ENCODE measurements at regions not wholly inside any gene's neighbourhood (a gene's known extent, or its start where the extent isn't known, plus 50 kb on each side); places are given as distances from the start of the nearest gene placed in this dataset.

GRCh38 chr17:70319516-70319915 is 150.2 kb downstream of the KCNJ2 start (continued):
- TF ChIP-seq RAD21 (IDR thresholded peaks at IDR 0.05) (no peak), HNF4G (IDR thresholded peaks at IDR 0.05) (no peak), NR2F2 (IDR thresholded peaks at IDR 0.05) (no peak), JUND (IDR thresholded peaks at IDR 0.05) (no peak), FOXA1 (IDR thresholded peaks at IDR 0.05) (no peak)
- TF ChIP-seq, protein P1, sequence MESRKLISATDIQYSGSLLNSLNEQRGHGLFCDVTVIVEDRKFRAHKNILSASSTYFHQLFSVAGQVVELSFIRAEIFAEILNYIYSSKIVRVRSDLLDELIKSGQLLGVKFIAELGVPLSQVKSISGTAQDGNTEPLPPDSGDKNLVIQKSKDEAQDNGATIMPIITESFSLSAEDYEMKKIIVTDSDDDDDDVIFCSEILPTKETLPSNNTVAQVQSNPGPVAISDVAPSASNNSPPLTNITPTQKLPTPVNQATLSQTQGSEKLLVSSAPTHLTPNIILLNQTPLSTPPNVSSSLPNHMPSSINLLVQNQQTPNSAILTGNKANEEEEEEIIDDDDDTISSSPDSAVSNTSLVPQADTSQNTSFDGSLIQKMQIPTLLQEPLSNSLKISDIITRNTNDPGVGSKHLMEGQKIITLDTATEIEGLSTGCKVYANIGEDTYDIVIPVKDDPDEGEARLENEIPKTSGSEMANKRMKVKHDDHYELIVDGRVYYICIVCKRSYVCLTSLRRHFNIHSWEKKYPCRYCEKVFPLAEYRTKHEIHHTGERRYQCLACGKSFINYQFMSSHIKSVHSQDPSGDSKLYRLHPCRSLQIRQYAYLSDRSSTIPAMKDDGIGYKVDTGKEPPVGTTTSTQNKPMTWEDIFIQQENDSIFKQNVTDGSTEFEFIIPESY (IDR thresholded peaks at IDR 0.05): no peak

DNA sequence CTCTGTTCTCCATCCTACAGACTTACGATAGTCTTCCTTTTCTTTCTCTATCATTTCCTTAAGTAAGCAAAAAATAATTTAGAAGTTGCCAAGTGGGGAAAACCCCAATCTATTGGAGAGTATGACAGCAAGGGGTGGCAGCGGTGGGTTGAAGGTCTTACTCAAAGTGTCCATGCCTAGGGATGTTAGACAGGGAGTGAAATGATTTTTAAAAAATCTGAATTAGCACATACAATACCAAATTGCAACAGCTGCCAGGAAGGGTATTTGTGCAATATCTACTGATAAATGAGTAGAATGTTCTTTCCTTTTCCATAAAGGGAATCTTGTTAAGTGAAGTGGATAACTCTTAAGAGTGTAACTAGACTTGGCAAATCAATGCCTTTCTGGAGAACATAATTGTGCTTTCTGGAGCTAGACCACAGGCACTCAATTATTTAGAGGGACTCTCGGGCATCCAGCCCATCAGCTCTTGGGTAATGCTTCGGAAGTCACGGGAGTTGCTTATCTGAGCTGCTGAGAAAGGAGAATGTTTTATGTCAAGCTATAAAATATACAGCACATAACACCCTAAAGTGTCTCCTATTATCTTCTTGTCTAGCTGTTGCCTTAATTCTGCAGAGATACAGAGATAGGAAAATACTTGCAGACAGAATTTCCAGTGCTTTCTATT is 151.5 kb downstream of the KCNJ2 start:
- Histone ChIP-seq H3K27me3 (ENCODE audit: control insufficient read depth in 4 of 4, insufficient read depth in 4 of 4, low read length in 3 of 4) (peaks cover 0 to 3% (median 0%) of the 10 kb centered on the region in 4 donors), H3K9me3 (ENCODE audit: control insufficient read depth in 4 of 4, low read length in 3 of 4) (no peaks in the 10 kb centered on the region), H3K4me1 (ENCODE audit: control insufficient read depth in 4 of 4, insufficient read depth in 4 of 4, low read length in 3 of 4) (no peaks in the 10 kb centered on the region), H3K4me3 (ENCODE audit: low read depth in 1 of 3, low read length in 3 of 3) (no peak overlapping the region), H3K36me3 (ENCODE audit: control insufficient read depth in 4 of 4, insufficient read depth in 3 of 4, low read depth in 1 of 4, low read length in 3 of 4) (no peaks in the 10 kb centered on the region), H3K9ac (ENCODE audit: low read depth in 1 of 2, low read length in 2 of 2) (no peak overlapping the region), H3K27ac (ENCODE audit: low read depth in 1 of 2, low read length in 2 of 2) (no peak overlapping the region)
- TF ChIP-seq HNF4A (conservative IDR thresholded peaks at IDR 0.05) (no peak), NR2F2 (IDR thresholded peaks at IDR 0.05) (no peak), GABPA (IDR thresholded peaks at IDR 0.05 in 1 of 2, conservative IDR thresholded peaks at IDR 0.05 in 1 of 2) (no peak), FOXA2 (IDR thresholded peaks at IDR 0.05) (no peak), FOXA1 (IDR thresholded peaks at IDR 0.05) (no peak), YY1 (IDR thresholded peaks at IDR 0.05) (no peak)
- TF ChIP-seq, protein P1 (IDR thresholded peaks at IDR 0.05): no peak
- TF ChIP-seq, protein P2, sequence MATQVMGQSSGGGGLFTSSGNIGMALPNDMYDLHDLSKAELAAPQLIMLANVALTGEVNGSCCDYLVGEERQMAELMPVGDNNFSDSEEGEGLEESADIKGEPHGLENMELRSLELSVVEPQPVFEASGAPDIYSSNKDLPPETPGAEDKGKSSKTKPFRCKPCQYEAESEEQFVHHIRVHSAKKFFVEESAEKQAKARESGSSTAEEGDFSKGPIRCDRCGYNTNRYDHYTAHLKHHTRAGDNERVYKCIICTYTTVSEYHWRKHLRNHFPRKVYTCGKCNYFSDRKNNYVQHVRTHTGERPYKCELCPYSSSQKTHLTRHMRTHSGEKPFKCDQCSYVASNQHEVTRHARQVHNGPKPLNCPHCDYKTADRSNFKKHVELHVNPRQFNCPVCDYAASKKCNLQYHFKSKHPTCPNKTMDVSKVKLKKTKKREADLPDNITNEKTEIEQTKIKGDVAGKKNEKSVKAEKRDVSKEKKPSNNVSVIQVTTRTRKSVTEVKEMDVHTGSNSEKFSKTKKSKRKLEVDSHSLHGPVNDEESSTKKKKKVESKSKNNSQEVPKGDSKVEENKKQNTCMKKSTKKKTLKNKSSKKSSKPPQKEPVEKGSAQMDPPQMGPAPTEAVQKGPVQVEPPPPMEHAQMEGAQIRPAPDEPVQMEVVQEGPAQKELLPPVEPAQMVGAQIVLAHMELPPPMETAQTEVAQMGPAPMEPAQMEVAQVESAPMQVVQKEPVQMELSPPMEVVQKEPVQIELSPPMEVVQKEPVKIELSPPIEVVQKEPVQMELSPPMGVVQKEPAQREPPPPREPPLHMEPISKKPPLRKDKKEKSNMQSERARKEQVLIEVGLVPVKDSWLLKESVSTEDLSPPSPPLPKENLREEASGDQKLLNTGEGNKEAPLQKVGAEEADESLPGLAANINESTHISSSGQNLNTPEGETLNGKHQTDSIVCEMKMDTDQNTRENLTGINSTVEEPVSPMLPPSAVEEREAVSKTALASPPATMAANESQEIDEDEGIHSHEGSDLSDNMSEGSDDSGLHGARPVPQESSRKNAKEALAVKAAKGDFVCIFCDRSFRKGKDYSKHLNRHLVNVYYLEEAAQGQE (IDR thresholded peaks at IDR 0.05): no peak
- no peak for DNase-seq (ENCODE audit: low spot score)
- WGBS: 69% methylated on average over 5 of the region's 5 CpGs

DNA sequence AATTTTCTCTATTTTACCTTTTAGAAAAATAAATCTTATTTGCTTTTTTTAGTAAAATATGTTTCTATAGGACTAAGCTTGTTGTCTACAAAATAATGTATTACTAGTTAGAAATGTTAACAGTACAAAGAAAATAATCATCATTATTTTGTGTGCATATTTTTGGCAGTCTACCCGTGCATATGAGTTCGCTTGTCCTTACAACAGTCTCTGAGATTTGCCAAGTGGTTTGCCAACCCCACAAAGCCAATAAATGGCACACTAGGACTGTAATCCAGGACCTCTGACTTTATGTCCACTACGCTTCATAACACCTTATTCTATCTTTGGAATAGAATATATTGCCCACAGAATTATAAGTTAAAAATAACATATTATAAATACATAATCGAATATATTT is 152.0 kb downstream of the KCNJ2 start:
- WGBS: 78% methylated on average over 4 of the region's 4 CpGs
- peaks cover 0 to 3% (median 0%) of the 10 kb centered on the region in 4 donors for H3K27me3 ChIP-seq (ENCODE audit: control insufficient read depth in 4 of 4, insufficient read depth in 4 of 4, low read length in 3 of 4)
- no peak for DNase-seq (ENCODE audit: low spot score)
- no peaks in the 10 kb centered on the region for H3K4me1 ChIP-seq (ENCODE audit: control insufficient read depth in 4 of 4, insufficient read depth in 4 of 4, low read length in 3 of 4)
- no peaks in the 10 kb centered on the region for H3K9me3 ChIP-seq (ENCODE audit: control insufficient read depth in 4 of 4, low read length in 3 of 4)
- no peak overlapping the region for H3K4me3 ChIP-seq (ENCODE audit: low read depth in 1 of 3, low read length in 3 of 3)
- H3K36me3 ChIP-seq (ENCODE audit: control insufficient read depth in 4 of 4, insufficient read depth in 3 of 4, low read depth in 1 of 4, low read length in 3 of 4): no peaks in the 10 kb centered on the region
- no peak overlapping the region for H3K27ac ChIP-seq (ENCODE audit: low read depth in 1 of 2, low read length in 2 of 2)
- H3K9ac ChIP-seq (ENCODE audit: low read depth in 1 of 2, low read length in 2 of 2): no peak overlapping the region
- no peak for TF ChIP-seq EGR1 (IDR thresholded peaks at IDR 0.05; ENCODE audit: low read depth in 2 of 2)
- no peak for TF ChIP-seq MAX (IDR thresholded peaks at IDR 0.05)
- TF ChIP-seq GABPA (IDR thresholded peaks at IDR 0.05 in 1 of 2, conservative IDR thresholded peaks at IDR 0.05 in 1 of 2): no peak
- no peak for TF ChIP-seq YY1 (IDR thresholded peaks at IDR 0.05)
- no peak for TF ChIP-seq TAF1 (conservative IDR thresholded peaks at IDR 0.05)
- TF ChIP-seq, protein P2 (IDR thresholded peaks at IDR 0.05): no peak
- TF ChIP-seq HNF4A (conservative IDR thresholded peaks at IDR 0.05): no peak
- no peak for TF ChIP-seq RXRA (IDR thresholded peaks at IDR 0.05)
- TF ChIP-seq SP1 (IDR thresholded peaks at IDR 0.05): no peak
- TF ChIP-seq FOXA1 (IDR thresholded peaks at IDR 0.05): no peak
- TF ChIP-seq, protein P1 (IDR thresholded peaks at IDR 0.05): no peak
- no peak for TF ChIP-seq HNF4G (IDR thresholded peaks at IDR 0.05)

Measured in liver (tissue), 7 donors.